ENCODE measurements at regions not wholly inside any gene's neighbourhood (a gene's known extent, or its start where the extent isn't known, plus 50 kb on each side); places are given as distances from the start of the nearest gene placed in this dataset.

- DNase-seq: no peak
These were observed 116.2 kb upstream of the CNTLN start for GRCh38 chr9:17018540-17019196.

- DNase-seq: no peak
These were observed 116.8 kb upstream of the CNTLN start for GRCh38 chr9:17017931-17018491.

GRCh38 chr9:17013891-17014290 lies 120.9 kb upstream of the CNTLN start:
- DNase-seq: no peak

GRCh38 chr9:17013010-17013409 lies 121.8 kb upstream of the CNTLN start:
- DNase-seq: no peak

GRCh38 chr9:17011880-17012279 lies 123.0 kb upstream of the CNTLN start:
- no peak for DNase-seq

GRCh38 chr9:17009071-17009470 lies 125.8 kb upstream of the CNTLN start:
- no peak for DNase-seq

GRCh38 chr9:17005056-17005823 lies 129.6 kb upstream of the CNTLN start:
- no peak for DNase-seq

- no peak for DNase-seq
These were observed 130.3 kb upstream of the CNTLN start for GRCh38 chr9:17004500-17004899.

- DNase-seq: no peak
These were observed 131.1 kb upstream of the CNTLN start for GRCh38 chr9:17003576-17004240.

- DNase-seq: no peak
These were observed 126.5 kb upstream of the BNC2 start for GRCh38 chr9:16996901-16997491.

GRCh38 chr9:16992138-16992537 lies 121.7 kb upstream of the BNC2 start:
- DNase-seq: no peak

GRCh38 chr9:16987026-16987425 lies 116.6 kb upstream of the BNC2 start:
- DNase-seq: no peak

GRCh38 chr9:16986556-16986955 lies 116.1 kb upstream of the BNC2 start:
- no peak for DNase-seq

GRCh38 chr9:16985559-16986348 lies 115.3 kb upstream of the BNC2 start:
- DNase-seq: no peak

GRCh38 chr9:16982780-16983310 lies 112.4 kb upstream of the BNC2 start:
- no peak for DNase-seq

- no peak for DNase-seq
These were observed 106.0 kb upstream of the BNC2 start for GRCh38 chr9:16976427-16976826.

- no peak for DNase-seq
These were observed 104.0 kb upstream of the BNC2 start for GRCh38 chr9:16974436-16974835.

GRCh38 chr9:16970321-16970720 lies 99.9 kb upstream of the BNC2 start:
- no peak for DNase-seq

GRCh38 chr9:16964228-16964627 lies 93.8 kb upstream of the BNC2 start:
- no peak for DNase-seq

GRCh38 chr9:16960084-16960483 lies 89.6 kb upstream of the BNC2 start:
- DNase-seq: no peak

GRCh38 chr9:16959391-16959790 lies 88.9 kb upstream of the BNC2 start:
- DNase-seq: no peak

- DNase-seq: no peak
These were observed 83.6 kb upstream of the BNC2 start for GRCh38 chr9:16954040-16954439.
